ENCODE measurements at regions not wholly inside any gene's neighbourhood (a gene's known extent, or its start where the extent isn't known, plus 50 kb on each side); places are given as distances from the start of the nearest gene placed in this dataset.
"Not testable (repeated sequence)": the region's sequence is repeated elsewhere in the genome, so short reads cannot be mapped to it uniquely, and the experiment has no call there.

GRCh38 chr7:65797566-65797965, 75.3 kb upstream of the VKORC1L1 start:
- H3K4ac ChIP-seq (ENCODE audit: low read depth, low read length), result peak overlapping the region; percentile 71
- H3K4me2 ChIP-seq (ENCODE audit: low read depth, low read length); H3K9me3 ChIP-seq (ENCODE audit: control insufficient read depth, insufficient read depth, low read length); in situ Hi-C loops (cut with MboI; ENCODE audit: low sequenced_read_pairs); POLR2A ChIA-PET (ENCODE audit: unreplicated experiment); H3K4me3 ChIP-seq (ENCODE audit: insufficient read depth, low read depth, low read length); H3K4me1 ChIP-seq (ENCODE audit: control insufficient read depth, insufficient read depth, low read length); H3K23ac ChIP-seq (ENCODE audit: low read depth, low read length); H3K56ac ChIP-seq (ENCODE audit: extremely low read depth, insufficient read depth, low read length); CTCF ChIA-PET; H2AFZ ChIP-seq (replicated peaks; ENCODE audit: low read length, poor library complexity); intact Hi-C loops (cut with micrococcal nuclease); BruUV-seq (replicated peaks); H3K27me3 ChIP-seq (ENCODE audit: control insufficient read depth, insufficient read depth, low read length); DNase-seq; H2AK9ac ChIP-seq (replicated peaks; ENCODE audit: low read depth, low read length, poor library complexity); H3K9ac ChIP-seq (ENCODE audit: low read depth, low read length); H3K79me1 ChIP-seq (ENCODE audit: low read depth in 1 of 2, low read length in 2 of 2); H3K36me3 ChIP-seq (ENCODE audit: control insufficient read depth, insufficient read depth, low read length); H3K14ac ChIP-seq (replicated peaks; ENCODE audit: low read depth, low read length); ATAC-seq (ENCODE audit: low read depth); H3K18ac ChIP-seq (ENCODE audit: low read depth, low read length); H4K20me1 ChIP-seq (ENCODE audit: insufficient read depth, low read length); dilution Hi-C loops (cut with HindIII; ENCODE audit: low sequenced_read_pairs, unreplicated experiment): not testable (repeated sequence)
- H3K27ac ChIP-seq (ENCODE audit: insufficient read depth, low read length), result peak overlapping the region; percentile 73
- H2BK15ac ChIP-seq (ENCODE audit: low read depth, low read length), result peak overlapping the region; percentile 29; the same call in 1 of the 3 replicates
- peak overlapping the region; percentile 10; the same call in 1 of the 2 replicates for H4K91ac ChIP-seq (ENCODE audit: insufficient read depth, low read depth, low read length)
- peak overlapping the region; percentile 82 for H2BK120ac ChIP-seq (ENCODE audit: low read depth, low read length)
- H4K8ac ChIP-seq (ENCODE audit: low read depth in 2 of 2, low read length in 2 of 2), result peak overlapping the region; percentile 45 to 61; a peak in 2 of 4 replicates
- H4K5ac ChIP-seq (ENCODE audit: low read depth, low read length), result peak overlapping the region; percentile 12; the same call in 1 of the 2 replicates
- peak overlapping the region; percentile 82 for H2BK5ac ChIP-seq (ENCODE audit: low read depth, low read length, poor library complexity, severe bottlenecking)
- H2BK20ac ChIP-seq (ENCODE audit: low read depth, low read length), result peak overlapping the region; percentile 38; the same call in 1 of the 2 replicates
- 83 to 100% methylated on average over 1 to 2 of the region's 5 CpGs for WGBS, 2 experiments (ENCODE audit: extremely low coverage in 2 of 2, insufficient read length in 1 of 2)
- H3K9me1 ChIP-seq (ENCODE audit: insufficient read depth, low read length), result peaks cover 11% of the 10 kb centered on the region
- peak overlapping the region; percentile 57; the same call in 1 of the 2 replicates for H2AK5ac ChIP-seq (ENCODE audit: low read depth, low read length)

All from IMR-90 (cell line).